H1 (cell line): ENCODE measurements at regions not wholly inside any gene's neighbourhood (a gene's known extent, or its start where the extent isn't known, plus 50 kb on each side); places are given as distances from the start of the nearest gene placed in this dataset.

ENCODE experiments used
- BRCA1 ChIP-seq: IDR thresholded peaks from 2 replicates; pipeline ENCODE4 v1.6.1; 2012; ENCODE audit warnings: low read depth, low read length, improper control_type of control experiment
- RBBP5 ChIP-seq: IDR thresholded peaks from 2 replicates; pipeline ENCODE4 v1.7.1; 2012; ENCODE audit warnings: low read depth, mild to moderate bottlenecking, inconsistent platforms, low read length, moderate library complexity, borderline replicate concordance
- RXRA ChIP-seq: IDR thresholded peaks from 2 replicates; pipeline ENCODE4 v1.6.1; 2011; ENCODE audit warnings: low read depth, mild to moderate bottlenecking, low read length, moderate library complexity; ENCODE audit not compliant: insufficient read depth
- SIN3A ChIP-seq, 2 experiments: IDR thresholded peaks in 1 of 2; conservative IDR thresholded peaks in 1 of 2; 2 replicates each; pipeline ENCODE4 v1.6.1; 2011 to 2012; ENCODE audit warnings: low read length in 2 of 2, improper control_type of control experiment in 1 of 2, low read depth in 1 of 2, mild to moderate bottlenecking in 1 of 2
- SP4 ChIP-seq: IDR thresholded peaks from 2 replicates; pipeline ENCODE4 v1.6.1; 2012; ENCODE audit warnings: low read length, inconsistent platforms
- TF ChIP-seq, protein P1 (sequence below), 3 experiments: IDR thresholded peaks; 1 replicate in 2 of 3; 2 replicates in 1 of 3; pipeline versions ENCODE4 v1.5.1 to v1.6.1; 2011; ENCODE audit warnings: low read length in 3 of 3, mild to moderate bottlenecking in 3 of 3, inconsistent platforms in 2 of 3, low read depth in 1 of 3, moderate library complexity in 1 of 3; ENCODE audit not compliant: insufficient read depth in 1 of 3; ENCODE audit errors: control extremely low read depth in 1 of 3

DNA sequence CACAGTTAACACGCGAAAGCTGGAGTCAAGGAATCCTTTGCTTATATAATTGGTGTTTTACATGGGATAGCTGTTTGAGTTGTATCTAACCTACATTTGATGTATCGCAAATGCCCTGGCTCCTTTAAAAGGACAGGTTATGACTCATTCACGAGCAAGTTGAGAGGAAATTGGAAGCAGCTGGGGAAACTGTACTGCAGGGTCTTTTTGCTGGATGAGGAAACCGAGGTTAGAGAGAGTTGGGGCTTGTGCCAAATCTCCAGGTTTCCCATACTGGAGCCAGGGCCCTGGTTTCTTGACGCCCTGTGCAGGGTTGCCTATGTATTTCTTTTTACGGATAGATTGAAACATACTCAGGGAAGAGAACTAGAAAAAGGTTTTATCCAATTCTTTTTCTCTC, 60.0 kb upstream of the SPTBN1 start (continued):
- TF ChIP-seq SP4 (no peak), RXRA (no peak), RBBP5 (no peak), BRCA1 (no peak), SIN3A (conservative IDR thresholded peaks at IDR 0.05 in 1 of 2, IDR thresholded peaks at IDR 0.05 in 1 of 2; ENCODE audit: low read depth in 1 of 2, low read length in 2 of 2) (no peak)
- TF ChIP-seq, protein P1, sequence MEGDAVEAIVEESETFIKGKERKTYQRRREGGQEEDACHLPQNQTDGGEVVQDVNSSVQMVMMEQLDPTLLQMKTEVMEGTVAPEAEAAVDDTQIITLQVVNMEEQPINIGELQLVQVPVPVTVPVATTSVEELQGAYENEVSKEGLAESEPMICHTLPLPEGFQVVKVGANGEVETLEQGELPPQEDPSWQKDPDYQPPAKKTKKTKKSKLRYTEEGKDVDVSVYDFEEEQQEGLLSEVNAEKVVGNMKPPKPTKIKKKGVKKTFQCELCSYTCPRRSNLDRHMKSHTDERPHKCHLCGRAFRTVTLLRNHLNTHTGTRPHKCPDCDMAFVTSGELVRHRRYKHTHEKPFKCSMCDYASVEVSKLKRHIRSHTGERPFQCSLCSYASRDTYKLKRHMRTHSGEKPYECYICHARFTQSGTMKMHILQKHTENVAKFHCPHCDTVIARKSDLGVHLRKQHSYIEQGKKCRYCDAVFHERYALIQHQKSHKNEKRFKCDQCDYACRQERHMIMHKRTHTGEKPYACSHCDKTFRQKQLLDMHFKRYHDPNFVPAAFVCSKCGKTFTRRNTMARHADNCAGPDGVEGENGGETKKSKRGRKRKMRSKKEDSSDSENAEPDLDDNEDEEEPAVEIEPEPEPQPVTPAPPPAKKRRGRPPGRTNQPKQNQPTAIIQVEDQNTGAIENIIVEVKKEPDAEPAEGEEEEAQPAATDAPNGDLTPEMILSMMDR (IDR thresholded peaks at IDR 0.05; ENCODE audit: control extremely low read depth in 1 of 3, insufficient read depth in 1 of 3, low read depth in 1 of 3, low read length in 3 of 3) = no peak
